ENCODE measurements at regions not wholly inside any gene's neighbourhood (a gene's known extent, or its start where the extent isn't known, plus 50 kb on each side); places are given as distances from the start of the nearest gene placed in this dataset.

DNA sequence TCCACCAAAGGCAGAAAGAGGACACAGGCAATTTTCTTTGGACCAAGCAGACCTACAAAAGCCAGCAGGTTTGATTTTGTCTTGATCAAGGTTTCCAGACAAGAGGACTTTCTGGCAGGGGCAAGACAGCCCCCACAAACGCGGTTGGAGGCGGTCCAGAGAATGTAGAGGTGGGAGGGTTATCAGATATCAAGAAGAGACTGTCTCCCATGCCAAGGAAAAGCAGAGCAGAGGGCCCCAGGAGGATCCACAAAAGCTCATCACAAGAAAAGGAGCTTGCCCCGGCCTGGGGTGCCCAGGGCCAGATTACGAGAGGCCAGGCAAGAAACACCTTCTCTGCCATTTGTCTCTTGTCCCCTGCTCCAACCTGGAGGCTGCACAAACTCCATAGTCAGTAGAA, 538.9 kb downstream of the BNC2 start:
- Histone ChIP-seq H3K14ac (ENCODE audit: insufficient read depth, low read length) (no peak overlapping the region), H3K27me3 (ENCODE audit: insufficient read depth, low read length) (no peaks in the 10 kb centered on the region), H3K18ac (ENCODE audit: insufficient read length, low read depth, low read length) (no peak overlapping the region), H4K8ac (replicated peaks; ENCODE audit: insufficient read length, low read depth, low read length) (no peak overlapping the region), H3K23me2 (ENCODE audit: insufficient read length, low read depth, low read length, poor library complexity, severe bottlenecking) (no peaks in the 10 kb centered on the region), H4K91ac (ENCODE audit: insufficient read length, low read depth, low read length) (no peak overlapping the region), H3K79me1 (ENCODE audit: insufficient read depth, low read depth, low read length, poor library complexity, severe bottlenecking) (no peaks in the 10 kb centered on the region), H2BK15ac (ENCODE audit: low read depth, low read length) (no peak overlapping the region), H3K9me3 (ENCODE audit: control insufficient read depth, low read depth, low read length) (no peaks in the 10 kb centered on the region), H2BK20ac (ENCODE audit: low read depth, low read length, poor library complexity, severe bottlenecking) (no peak overlapping the region), H3K4ac (ENCODE audit: low read depth, low read length) (no peak overlapping the region), H4K5ac (ENCODE audit: insufficient read length, low read depth, low read length) (no peak overlapping the region), H2BK12ac (ENCODE audit: insufficient read length, low read depth, low read length) (no peak overlapping the region), H2AFZ (ENCODE audit: low read length) (no peak overlapping the region), H3K23ac (ENCODE audit: insufficient read length, low read depth, low read length) (no peak overlapping the region), H3K56ac (ENCODE audit: insufficient read length, low read depth, low read length) (no peak overlapping the region), H4K20me1 (ENCODE audit: control insufficient read depth, insufficient read depth, insufficient read length) (no peaks in the 10 kb centered on the region), H3K27ac (ENCODE audit: insufficient read length, low read depth, low read length) (no peak overlapping the region), H3K9ac (ENCODE audit: extremely low read depth, insufficient read length, low read length) (no peak overlapping the region), H3K4me1 (ENCODE audit: insufficient read depth, low read length) (no peaks in the 10 kb centered on the region), H2BK5ac (ENCODE audit: insufficient read length, low read length) (no peak overlapping the region), H3K79me2 (ENCODE audit: insufficient read depth, low read length) (no peaks in the 10 kb centered on the region), H3K4me2 (ENCODE audit: insufficient read depth, insufficient read length, low read length) (no peak overlapping the region), H2BK120ac (ENCODE audit: low read depth, low read length, poor library complexity, severe bottlenecking) (no peak overlapping the region), H3T11ph (ENCODE audit: low read length) (no peak overlapping the region), H2AK5ac (ENCODE audit: insufficient read length, low read length) (no peak overlapping the region)
- H3K27me3 Mint-ChIP-seq (ENCODE audit: low read depth): peaks cover 2% of the 10 kb centered on the region; the same call in 1 of the 2 replicates
- peaks cover 0 to 1% (median 0%) of the 10 kb centered on the region in 3 experiments; a peak in 1 of 7 replicates for H3K36me3 Mint-ChIP-seq (ENCODE audit: insufficient read depth in 1 of 3, low read depth in 3 of 3)
- DNase-seq: no peak
- WGBS (ENCODE audit: extremely low coverage, insufficient read length, low lambda C conversion rate): no CpG with 5 or more reads among the region's 5 CpGs
- no peak overlapping the region for H3K27ac Mint-ChIP-seq
- peaks cover 2 to 3% of the 10 kb centered on the region in 2 experiments; a peak in 2 of 5 replicates for H3K9me3 Mint-ChIP-seq
- no peak overlapping the region for H3K4me3 Mint-ChIP-seq
- peaks cover 7 to 8% of the 10 kb centered on the region in 2 experiments; a peak in 2 of 4 replicates for H3K4me1 Mint-ChIP-seq
- TF ChIP-seq, protein P1, sequence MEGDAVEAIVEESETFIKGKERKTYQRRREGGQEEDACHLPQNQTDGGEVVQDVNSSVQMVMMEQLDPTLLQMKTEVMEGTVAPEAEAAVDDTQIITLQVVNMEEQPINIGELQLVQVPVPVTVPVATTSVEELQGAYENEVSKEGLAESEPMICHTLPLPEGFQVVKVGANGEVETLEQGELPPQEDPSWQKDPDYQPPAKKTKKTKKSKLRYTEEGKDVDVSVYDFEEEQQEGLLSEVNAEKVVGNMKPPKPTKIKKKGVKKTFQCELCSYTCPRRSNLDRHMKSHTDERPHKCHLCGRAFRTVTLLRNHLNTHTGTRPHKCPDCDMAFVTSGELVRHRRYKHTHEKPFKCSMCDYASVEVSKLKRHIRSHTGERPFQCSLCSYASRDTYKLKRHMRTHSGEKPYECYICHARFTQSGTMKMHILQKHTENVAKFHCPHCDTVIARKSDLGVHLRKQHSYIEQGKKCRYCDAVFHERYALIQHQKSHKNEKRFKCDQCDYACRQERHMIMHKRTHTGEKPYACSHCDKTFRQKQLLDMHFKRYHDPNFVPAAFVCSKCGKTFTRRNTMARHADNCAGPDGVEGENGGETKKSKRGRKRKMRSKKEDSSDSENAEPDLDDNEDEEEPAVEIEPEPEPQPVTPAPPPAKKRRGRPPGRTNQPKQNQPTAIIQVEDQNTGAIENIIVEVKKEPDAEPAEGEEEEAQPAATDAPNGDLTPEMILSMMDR (conservative IDR thresholded peaks at IDR 0.05): no peak
